ENCODE measurements at regions not wholly inside any gene's neighbourhood (a gene's known extent, or its start where the extent isn't known, plus 50 kb on each side); places are given as distances from the start of the nearest gene placed in this dataset.

- WGBS (ENCODE audit: low lambda C conversion rate, missing lambda C conversion rate) = 89% methylated on average over 14 of the region's 14 CpGs
Measured at GRCh38 chr6:30806581-30807183, 62.3 kb upstream of the IER3 start.

GRCh38 chr6:30804333-30804732 lies 60.0 kb upstream of the IER3 start:
- Histone ChIP-seq H3K9me2 (replicated peaks; ENCODE audit: insufficient read depth) (no peaks in the 10 kb centered on the region), H3K36me3 (replicated peaks; ENCODE audit: insufficient read depth, low read depth) (no peaks in the 10 kb centered on the region), H3K9me3 (ENCODE audit: low read depth) (no peaks in the 10 kb centered on the region), H3K27me3 (no peaks in the 10 kb centered on the region), H3K79me2 (no peaks in the 10 kb centered on the region), H4K20me1 (ENCODE audit: insufficient read depth, poor library complexity, severe bottlenecking) (no peaks in the 10 kb centered on the region), H3K4me2 (no peak overlapping the region), H3K4me1 (ENCODE audit: insufficient read depth) (no peaks in the 10 kb centered on the region), H3K27ac (no peak overlapping the region), H2AFZ (no peak overlapping the region), H3K4me3 (no peak overlapping the region)
- 89% methylated on average over 1 of the region's 1 CpG for WGBS (ENCODE audit: low lambda C conversion rate, missing lambda C conversion rate)
- DNase-seq (ENCODE audit: low spot score) = no peak
- TF ChIP-seq EZH2 (IDR thresholded peaks at IDR 0.05; ENCODE audit: borderline replicate concordance) (no peak), EZH2phosphoT487 (IDR thresholded peaks at IDR 0.05; ENCODE audit: low read depth, severe bottlenecking, unreplicated experiment) (no peak), CTCF (IDR thresholded peaks at IDR 0.05; ENCODE audit: poor library complexity) (no peak)

More at GRCh38 chr6:30806581-30807183, 62.3 kb upstream of the IER3 start:
- no peaks in the 10 kb centered on the region for H4K20me1 ChIP-seq (ENCODE audit: insufficient read depth, poor library complexity, severe bottlenecking)
- no peak overlapping the region for H3K4me2 ChIP-seq
- H3K9me3 ChIP-seq (ENCODE audit: low read depth) = no peaks in the 10 kb centered on the region
- no peak for TF ChIP-seq CTCF (IDR thresholded peaks at IDR 0.05; ENCODE audit: poor library complexity)
- TF ChIP-seq EZH2 (IDR thresholded peaks at IDR 0.05; ENCODE audit: borderline replicate concordance) = no peak
- no peak for TF ChIP-seq EZH2phosphoT487 (IDR thresholded peaks at IDR 0.05; ENCODE audit: low read depth, severe bottlenecking, unreplicated experiment)
- no peaks in the 10 kb centered on the region for H3K27me3 ChIP-seq
- H3K4me3 ChIP-seq = no peak overlapping the region
- H3K4me1 ChIP-seq (ENCODE audit: insufficient read depth) = no peaks in the 10 kb centered on the region
- no peaks in the 10 kb centered on the region for H3K9me2 ChIP-seq (replicated peaks; ENCODE audit: insufficient read depth)
- no peak for DNase-seq (ENCODE audit: low spot score)
- H3K79me2 ChIP-seq = no peaks in the 10 kb centered on the region
- no peak overlapping the region for H3K27ac ChIP-seq
- H3K36me3 ChIP-seq (replicated peaks; ENCODE audit: insufficient read depth, low read depth) = no peaks in the 10 kb centered on the region
- H2AFZ ChIP-seq = no peak overlapping the region

GRCh38 chr6:30802731-30803130 lies 58.4 kb upstream of the IER3 start:
- no peaks in the 10 kb centered on the region for H3K27me3 ChIP-seq
- H3K9me3 ChIP-seq (ENCODE audit: low read depth) = no peaks in the 10 kb centered on the region
- H3K36me3 ChIP-seq (replicated peaks; ENCODE audit: insufficient read depth, low read depth) = no peaks in the 10 kb centered on the region
- no peak overlapping the region for H3K4me3 ChIP-seq
- H3K79me2 ChIP-seq = no peaks in the 10 kb centered on the region
- H3K27ac ChIP-seq = no peak overlapping the region
- no peaks in the 10 kb centered on the region for H3K9me2 ChIP-seq (replicated peaks; ENCODE audit: insufficient read depth)
- H3K4me1 ChIP-seq (ENCODE audit: insufficient read depth) = no peaks in the 10 kb centered on the region
- DNase-seq (ENCODE audit: low spot score) = no peak
- H2AFZ ChIP-seq = no peak overlapping the region
- TF ChIP-seq CTCF (IDR thresholded peaks at IDR 0.05; ENCODE audit: poor library complexity) = no peak
- no peak for TF ChIP-seq EZH2 (IDR thresholded peaks at IDR 0.05; ENCODE audit: borderline replicate concordance)
- no peak for TF ChIP-seq EZH2phosphoT487 (IDR thresholded peaks at IDR 0.05; ENCODE audit: low read depth, severe bottlenecking, unreplicated experiment)
- no peak overlapping the region for H3K4me2 ChIP-seq
- WGBS (ENCODE audit: low lambda C conversion rate, missing lambda C conversion rate) = 56% methylated on average over 1 of the region's 1 CpG
- no peaks in the 10 kb centered on the region for H4K20me1 ChIP-seq (ENCODE audit: insufficient read depth, poor library complexity, severe bottlenecking)
